Stimulated activated CD4-positive, alpha-beta T cell treated with anti-CD3 and anti-CD28 coated beads, Interleukin-12 subunit alpha, Interleukin-12 subunit beta, amount 100 ng/mL, for 24 hours (primary cell): ENCODE measurements at regions not wholly inside any gene's neighbourhood (a gene's known extent, or its start where the extent isn't known, plus 50 kb on each side); places are given as distances from the start of the nearest gene placed in this dataset.

Experiments
- DNase-seq, 2 experiments: peaks; one replicate each; pipeline ENCODE4 v3.0.0-alpha.2; 2020; ENCODE audit warnings: low read depth in 2 of 2

GRCh38 chr9:117860849-117861248 lies 156.6 kb downstream of the TLR4 start:
- DNase-seq: no peak

- no peak for DNase-seq
Measured at GRCh38 chr9:117864385-117865057, 160.3 kb downstream of the TLR4 start.

- no peak for DNase-seq
Measured at GRCh38 chr9:117868594-117868993, 164.4 kb downstream of the TLR4 start.

- no peak for DNase-seq
Measured at GRCh38 chr9:117869287-117869686, 165.1 kb downstream of the TLR4 start.

- DNase-seq: no peak
Measured at GRCh38 chr9:117869712-117870111, 165.5 kb downstream of the TLR4 start.

GRCh38 chr9:117873664-117874063 lies 169.5 kb downstream of the TLR4 start:
- no peak for DNase-seq

- no peak for DNase-seq
Measured at GRCh38 chr9:117875886-117876285, 171.7 kb downstream of the TLR4 start.

GRCh38 chr9:117882171-117882570 lies 178.0 kb downstream of the TLR4 start:
- DNase-seq: no peak

GRCh38 chr9:117886616-117887015 lies 182.4 kb downstream of the TLR4 start:
- no peak for DNase-seq

GRCh38 chr9:117887383-117887782 lies 183.2 kb downstream of the TLR4 start:
- no peak for DNase-seq

- DNase-seq: no peak
Measured at GRCh38 chr9:117887941-117888340, 183.7 kb downstream of the TLR4 start.

- DNase-seq: no peak
Measured at GRCh38 chr9:117903453-117903852, 199.2 kb downstream of the TLR4 start.

GRCh38 chr9:117906763-117907162 lies 202.6 kb downstream of the TLR4 start:
- no peak for DNase-seq

- DNase-seq: no peak
Measured at GRCh38 chr9:117907420-117907819, 203.2 kb downstream of the TLR4 start.

GRCh38 chr9:117916291-117916690 lies 212.1 kb downstream of the TLR4 start:
- no peak for DNase-seq

GRCh38 chr9:117917873-117918272 lies 213.7 kb downstream of the TLR4 start:
- no peak for DNase-seq

GRCh38 chr9:117919538-117919937 lies 215.3 kb downstream of the TLR4 start:
- no peak for DNase-seq

GRCh38 chr9:117926031-117926658 lies 221.9 kb downstream of the TLR4 start:
- no peak for DNase-seq

- DNase-seq: no peak
Measured at GRCh38 chr9:117927354-117927753, 223.2 kb downstream of the TLR4 start.

GRCh38 chr9:117929868-117930267 lies 225.7 kb downstream of the TLR4 start:
- no peak for DNase-seq

GRCh38 chr9:117932585-117932984 lies 228.4 kb downstream of the TLR4 start:
- no peak for DNase-seq

- DNase-seq: no peak
Measured at GRCh38 chr9:117936185-117937130, 232.3 kb downstream of the TLR4 start.

GRCh38 chr9:117938086-117938485 lies 233.9 kb downstream of the TLR4 start:
- DNase-seq: no peak
